Activated CD8-positive, alpha-beta memory T cell treated with anti-CD3 and anti-CD28 coated beads for 24 hours (primary cell): ENCODE measurements at regions not wholly inside any gene's neighbourhood (a gene's known extent, or its start where the extent isn't known, plus 50 kb on each side); places are given as distances from the start of the nearest gene placed in this dataset.
"Not testable (repeated sequence)": the region's sequence is repeated elsewhere in the genome, so short reads cannot be mapped to it uniquely, and the experiment has no call there.

ENCODE experiments used
- DNase-seq: peaks from one replicate; pipeline ENCODE4 v3.0.0-alpha.2; 2020

DNA sequence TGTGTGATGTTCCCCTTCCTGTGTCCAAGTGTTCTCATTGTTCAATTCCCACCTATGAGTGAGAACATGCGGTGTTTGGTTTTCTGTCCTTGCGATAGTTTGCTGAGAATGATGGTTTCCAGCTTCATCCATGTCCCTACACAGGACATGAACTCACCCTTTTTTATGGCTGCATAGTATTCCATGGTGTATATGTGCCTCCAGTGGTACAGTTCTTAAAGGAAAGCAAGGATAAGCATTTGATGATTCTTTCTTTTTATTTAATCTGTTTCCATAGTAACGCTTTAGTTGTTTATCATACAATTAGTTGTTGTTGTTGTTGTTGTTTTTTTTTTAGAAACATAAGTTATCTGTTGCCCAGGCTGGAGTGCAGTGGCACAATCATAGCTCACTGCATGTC lies 133.1 kb downstream of the TSEN15 start:
- not testable (repeated sequence) for DNase-seq

DNA sequence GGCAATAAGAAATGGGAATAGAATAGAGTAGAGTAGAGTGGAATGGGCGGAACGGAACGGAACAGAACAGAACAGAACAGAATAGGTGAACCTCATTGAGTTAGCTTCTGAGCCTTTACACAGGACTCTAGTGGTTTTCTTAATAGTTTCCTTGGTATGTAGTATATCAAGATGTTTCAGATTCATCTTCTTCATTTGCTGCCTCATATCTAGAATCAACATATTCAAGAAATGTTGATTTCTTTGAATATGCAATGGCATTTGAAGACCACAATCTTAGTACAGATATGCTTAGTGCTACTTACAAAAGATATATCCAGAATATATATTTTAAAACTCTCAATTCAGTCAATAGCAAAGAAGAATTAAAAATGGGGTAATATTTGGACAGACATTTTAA lies 133.8 kb downstream of the TSEN15 start:
- no peak for DNase-seq

DNA sequence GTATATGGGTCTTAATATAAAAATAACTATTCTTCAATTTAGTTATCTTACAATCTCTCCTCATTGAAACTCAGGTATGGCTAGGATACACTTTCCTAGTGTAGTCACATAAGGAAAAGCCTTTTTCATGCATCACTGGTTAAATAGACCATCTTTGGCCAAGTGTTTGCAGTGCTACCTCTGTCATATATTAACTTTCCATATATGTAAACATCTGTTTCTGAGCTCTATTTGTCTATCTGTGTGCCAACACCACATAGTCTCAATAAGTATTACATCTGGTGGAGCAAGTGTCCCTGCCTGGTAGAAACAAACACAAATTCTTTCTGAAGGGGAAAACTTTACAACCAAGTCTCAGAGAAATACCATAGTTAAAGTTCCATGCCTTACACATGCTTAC lies 134.6 kb downstream of the TSEN15 start:
- DNase-seq, result no peak

DNA sequence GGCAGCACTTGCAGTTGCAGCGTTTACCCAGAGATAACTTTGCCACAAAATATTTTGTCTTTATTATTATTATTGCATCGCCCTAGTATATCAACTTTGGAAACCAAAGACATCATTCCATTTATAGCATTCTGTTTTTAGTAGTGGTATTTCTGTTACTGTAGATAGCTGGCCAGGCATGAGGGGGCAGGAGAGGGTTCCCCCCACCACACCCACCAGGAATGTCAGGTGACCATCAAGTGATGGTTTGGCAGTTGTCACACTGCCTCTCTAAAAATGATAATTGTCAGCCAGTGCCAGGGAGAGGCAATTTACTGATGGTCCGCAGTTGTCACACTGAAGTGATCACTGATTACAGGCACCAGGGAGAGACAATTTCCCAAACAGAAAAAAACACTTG lies 135.6 kb downstream of the TSEN15 start:
- no peak for DNase-seq

DNA sequence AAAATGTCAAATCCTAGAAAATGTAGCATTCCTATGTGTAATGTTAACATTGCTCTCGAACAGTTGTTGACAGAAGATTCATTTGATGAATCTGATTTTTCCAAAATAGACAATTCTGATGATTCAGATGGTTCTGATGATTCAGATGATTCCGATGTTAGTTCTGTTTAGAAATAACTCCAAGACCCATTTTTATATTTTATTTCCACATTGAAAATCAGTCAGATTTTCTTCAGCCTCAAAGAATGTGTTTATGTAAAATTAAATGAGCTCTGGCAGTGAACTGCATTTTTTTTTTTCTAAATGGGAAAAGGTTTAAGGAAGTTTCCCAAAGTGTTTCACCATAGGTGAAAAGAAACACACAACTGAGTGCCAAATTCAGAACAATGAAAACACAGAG lies 136.5 kb downstream of the TSEN15 start:
- no peak for DNase-seq

DNA sequence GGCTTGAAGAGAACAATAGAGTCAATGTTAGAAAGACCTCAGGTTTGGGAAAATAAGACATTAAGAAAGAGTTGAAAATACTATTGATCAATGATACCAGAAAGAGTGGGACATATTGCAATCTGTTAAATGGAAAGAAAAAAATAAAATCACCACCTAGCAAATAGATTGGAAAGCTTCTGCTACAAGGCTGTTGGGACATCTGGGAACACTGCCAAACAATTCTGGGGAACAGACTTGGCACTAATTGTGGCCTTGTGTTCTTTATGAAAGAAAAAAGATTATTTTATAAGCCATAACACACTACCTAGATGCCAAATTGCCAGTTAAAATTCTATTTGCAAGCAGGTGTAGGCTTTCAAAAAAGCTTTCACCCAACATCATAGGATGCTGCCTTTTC lies 137.8 kb downstream of the TSEN15 start:
- DNase-seq, result no peak

DNA sequence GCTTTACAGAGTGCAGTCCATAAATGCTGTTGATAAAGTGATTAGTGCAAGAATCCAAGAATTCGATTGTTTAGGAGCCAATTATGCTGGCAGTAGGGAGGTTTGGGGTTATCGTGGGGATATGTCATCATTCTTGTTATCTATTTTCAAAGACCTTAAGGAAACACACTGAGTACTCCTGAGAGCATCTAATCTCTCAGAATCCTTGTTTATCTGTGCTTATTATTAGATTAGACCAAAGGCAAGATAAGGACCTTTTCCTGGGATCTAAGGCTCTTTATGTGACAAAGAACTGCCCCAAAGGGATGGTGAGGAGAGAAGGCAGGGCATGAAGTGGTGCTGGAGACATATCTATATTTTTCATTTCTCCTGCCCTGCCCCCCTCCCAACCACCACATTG lies 139.1 kb downstream of the TSEN15 start:
- no peak for DNase-seq

DNA sequence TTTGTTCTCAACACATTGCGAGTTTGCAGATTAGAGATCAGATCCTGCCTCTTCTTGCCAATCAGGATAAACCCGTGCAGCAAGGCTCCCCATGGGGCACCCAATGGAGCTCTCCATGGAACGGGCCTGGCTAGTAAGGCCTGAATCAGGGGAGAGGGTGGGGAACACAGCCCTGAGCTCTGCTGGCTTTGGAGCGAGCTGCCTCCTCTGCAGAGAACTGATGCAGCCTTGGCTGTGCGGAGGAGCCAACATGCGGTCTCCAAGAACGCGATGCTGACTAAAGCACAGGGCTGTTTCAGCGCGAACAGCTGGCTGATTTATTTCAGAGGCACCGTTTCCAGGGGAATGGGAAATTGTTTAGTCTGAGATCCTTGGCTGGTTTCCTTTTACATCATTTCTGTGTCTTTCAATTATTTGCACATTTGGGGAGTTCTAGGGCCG lies 139.7 kb downstream of the TSEN15 start:
- DNase-seq, result no peak

DNA sequence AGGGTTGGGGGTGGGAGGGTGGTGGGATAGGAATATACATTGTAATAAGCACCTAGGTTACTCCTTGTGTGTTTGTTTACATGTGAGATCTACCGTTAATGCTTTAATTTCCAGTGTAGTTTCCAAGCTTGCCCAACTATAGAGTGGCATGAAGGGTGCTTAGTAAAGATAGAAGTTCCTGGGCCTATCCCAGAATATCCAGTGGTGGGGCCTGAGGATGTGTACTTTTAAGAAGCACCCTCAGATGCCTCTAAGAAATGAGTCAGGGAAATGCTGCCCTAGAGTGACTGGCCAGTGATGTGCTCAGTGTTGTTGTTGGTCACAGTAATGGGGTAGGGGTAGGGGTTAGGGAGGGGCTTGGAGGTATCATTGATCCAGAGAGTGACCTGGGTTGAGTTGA lies 141.3 kb downstream of the TSEN15 start:
- DNase-seq, result no peak

DNA sequence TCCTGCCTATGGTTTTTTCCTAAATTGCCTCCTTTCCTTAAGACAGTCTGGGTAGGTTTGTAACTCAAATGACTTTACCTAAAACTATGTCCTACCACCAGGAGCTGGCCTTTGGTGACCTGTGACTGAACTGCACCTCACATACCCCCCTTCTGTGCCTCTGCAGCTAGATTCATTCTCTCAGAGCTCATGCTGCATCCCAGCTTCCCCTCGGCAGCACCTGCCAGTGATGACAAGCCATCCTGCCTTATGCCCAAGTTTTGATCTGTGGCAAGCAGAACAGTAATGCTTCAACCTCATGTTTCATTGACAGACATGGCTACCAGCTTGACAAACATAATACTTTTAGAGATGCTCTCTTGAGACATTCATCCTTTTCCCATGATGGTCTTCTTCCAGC lies 141.9 kb downstream of the TSEN15 start:
- DNase-seq, result no peak

DNA sequence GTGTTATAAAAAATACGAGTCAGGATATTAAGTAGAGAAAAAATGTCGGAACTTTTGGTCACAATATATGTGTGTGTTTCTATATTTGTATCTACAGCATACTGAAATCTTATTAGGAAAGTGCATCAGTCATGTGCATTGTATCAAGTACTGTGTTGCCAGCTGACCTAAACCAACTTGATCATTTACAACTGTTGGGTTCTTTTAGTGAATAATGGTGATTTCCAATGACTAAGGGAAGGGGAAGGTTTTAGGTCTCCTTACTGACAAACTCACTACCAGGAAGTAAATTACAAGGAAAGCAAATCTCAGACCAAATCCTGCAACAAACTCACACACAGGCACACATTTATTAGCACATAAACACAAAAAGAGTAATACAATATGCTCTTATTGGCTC lies 142.7 kb downstream of the TSEN15 start:
- DNase-seq, result no peak

DNA sequence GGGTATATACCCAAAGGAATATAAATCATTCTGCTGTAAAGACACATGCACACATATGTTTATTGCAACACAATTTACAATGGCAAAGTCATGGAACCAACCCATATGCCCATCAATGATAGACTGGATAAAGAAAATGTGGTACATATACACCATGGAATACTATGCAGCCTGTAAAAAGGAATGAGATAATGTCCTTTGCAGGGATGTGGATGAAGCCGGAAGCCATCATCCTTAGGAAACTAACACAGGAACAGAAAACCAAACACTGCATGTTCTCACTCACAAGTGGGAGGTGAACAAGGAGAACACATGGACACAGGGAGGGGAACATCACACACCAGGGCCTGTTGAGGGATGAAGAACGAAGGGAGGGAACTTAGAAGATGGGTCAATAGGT lies 144.2 kb downstream of the TSEN15 start:
- DNase-seq, result not testable (repeated sequence)

DNA sequence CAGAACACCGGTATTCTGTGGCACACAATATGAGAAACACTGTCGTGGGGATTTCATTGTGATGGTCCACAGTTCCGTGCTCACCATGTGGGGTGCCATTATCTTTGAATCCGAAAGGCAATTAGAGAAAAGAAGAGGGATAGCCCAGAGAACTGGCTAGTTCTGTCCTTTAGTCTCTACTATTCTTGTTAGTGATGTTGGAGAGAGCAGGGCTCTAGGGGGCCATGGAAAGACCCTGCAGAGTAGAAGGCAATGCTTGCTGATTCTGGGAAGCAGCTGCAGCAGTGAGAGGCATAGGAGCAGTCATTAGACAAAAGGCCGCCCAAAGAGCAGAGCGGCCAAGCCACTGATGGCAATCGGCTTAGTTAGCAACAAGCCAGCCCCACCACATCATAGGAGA lies 146.3 kb downstream of the TSEN15 start:
- DNase-seq, result no peak

DNA sequence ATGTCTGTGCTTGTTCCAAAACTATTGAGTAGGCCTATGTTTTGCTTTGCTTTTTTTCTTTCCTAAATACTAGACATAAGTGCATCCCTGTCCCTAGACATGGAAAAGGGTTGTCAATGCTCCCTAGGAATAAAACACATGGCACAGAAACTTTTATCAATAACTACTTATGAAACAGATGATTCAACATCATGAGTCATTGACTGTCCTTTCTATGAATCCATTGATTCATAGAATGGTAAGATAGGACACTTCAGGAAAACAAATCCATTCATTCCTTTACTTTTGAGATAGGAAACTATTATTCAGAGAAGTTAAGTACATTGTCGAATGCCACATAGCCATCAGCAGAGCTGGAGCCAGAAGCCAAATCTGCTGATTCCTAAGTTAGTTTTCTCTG lies 147.5 kb downstream of the TSEN15 start:
- no peak for DNase-seq

DNA sequence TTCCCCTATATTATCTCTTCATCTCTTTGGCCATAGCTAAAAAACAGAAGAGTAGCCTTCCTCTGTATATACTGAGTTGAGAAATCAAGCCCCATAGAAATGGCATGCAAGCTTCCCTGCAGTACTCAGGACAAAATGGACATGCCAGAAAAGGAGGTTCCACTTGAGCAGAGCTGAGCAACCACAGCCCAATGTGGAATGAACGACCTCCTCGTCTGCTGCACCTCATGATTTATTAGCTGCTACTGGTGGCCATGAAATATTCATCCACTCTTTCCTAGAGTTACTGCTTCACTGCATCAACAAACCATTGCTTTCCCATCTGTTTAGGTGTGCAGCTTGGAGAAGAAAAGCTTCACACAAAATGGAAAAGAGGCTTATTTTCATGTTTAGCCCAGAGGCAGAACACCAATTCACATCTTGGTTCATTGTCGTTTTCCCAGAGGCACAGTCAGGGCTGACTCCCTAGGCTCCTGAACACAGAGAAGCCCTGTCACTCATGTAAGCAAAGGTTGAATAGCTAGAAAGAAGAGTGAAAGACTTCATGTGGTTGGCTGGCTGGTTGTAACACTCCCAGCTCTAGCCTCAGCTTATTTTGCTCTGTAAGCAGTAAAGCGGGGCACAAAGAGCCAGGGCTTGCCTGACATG lies 148.0 kb downstream of the TSEN15 start:
- DNase-seq, result no peak

DNA sequence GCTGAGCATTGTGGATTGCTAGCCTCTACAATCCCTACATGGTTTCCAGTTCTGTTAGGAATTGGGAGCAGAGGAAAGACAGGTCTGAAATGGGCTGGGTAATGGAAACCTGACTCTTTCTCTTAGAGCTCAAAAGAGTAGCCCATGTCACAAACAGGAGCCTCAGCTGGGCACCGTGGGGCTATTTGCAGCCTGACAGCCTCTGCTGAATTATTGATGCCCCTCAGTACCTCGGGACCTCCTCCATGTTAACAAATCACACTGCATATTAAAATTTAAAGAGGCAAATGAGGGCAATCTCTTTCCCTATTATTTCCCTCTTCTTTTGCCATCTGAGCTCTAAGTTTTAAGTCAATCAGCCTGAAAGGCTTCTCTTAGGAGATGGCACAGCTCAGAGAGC lies 157.1 kb downstream of the TSEN15 start:
- DNase-seq, result no peak

DNA sequence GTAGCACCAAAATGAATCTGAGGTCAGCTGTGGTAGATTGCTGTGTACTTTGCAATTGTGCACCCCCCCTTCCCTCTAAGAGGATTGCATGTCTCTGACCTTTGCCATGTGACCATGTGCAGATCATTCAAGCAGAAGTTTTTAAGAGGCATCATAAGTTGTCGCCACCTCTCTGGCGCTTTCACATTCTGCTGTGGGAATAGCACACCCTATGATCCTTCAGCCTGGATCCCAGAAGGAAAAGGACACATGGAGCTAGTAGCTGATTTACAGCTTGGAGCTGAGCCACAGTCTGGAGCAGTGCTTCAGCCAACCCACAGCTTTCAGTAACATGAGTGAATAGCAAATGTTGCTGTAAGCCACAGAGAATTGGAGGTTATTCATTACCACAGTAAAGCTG lies 158.5 kb downstream of the TSEN15 start:
- DNase-seq, result no peak

DNA sequence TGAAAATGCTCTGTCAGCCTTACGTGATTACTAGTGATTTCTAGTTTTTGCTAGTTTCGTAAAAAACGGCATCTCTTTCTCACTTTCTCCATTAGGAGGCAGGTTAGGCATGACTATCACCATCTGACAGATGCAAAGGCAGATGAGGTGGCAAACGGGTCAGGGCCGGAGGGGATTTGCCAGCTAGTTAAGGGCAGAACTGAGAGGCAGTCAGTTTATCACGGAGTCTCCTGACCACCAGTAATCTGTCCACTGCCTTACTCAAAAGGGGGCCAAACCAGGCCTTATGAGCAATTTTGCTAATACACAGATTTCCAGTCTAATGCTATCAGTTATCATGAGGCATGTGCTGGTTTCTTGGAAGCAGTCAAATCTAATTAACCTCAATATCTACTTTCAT lies 159.3 kb downstream of the TSEN15 start:
- DNase-seq, result no peak

DNA sequence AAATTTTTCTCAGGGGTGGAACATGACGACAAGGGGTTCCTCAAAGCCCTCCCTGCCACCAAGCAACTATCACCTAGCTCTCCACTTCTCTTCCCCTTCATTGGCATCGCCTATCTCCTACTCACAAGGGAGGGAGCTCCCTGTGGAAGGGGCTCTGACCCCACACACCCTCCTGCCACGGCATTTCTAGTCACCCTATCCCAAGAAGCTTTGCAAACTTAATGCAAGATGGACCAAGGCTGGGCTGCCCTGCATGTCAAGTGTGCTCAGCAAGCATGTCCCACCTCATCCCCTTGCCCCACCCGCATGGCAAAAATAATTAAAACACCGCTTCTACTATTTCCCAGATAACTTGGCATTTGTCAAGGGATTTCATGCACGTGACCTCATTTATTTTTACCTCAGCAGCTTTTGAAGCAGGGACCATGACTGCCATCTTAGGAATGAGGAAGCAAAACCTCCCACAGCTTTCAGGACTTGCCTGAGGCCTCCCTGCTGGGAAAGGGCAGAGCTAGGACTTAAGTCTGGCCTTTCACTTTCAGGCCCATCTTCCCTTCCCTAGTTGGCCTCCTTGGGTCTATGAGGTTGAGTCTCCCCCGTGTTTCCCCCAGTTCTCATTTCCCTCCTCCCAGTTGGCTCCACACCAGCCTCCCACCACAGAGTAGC lies 161.3 kb downstream of the TSEN15 start:
- no peak for DNase-seq

DNA sequence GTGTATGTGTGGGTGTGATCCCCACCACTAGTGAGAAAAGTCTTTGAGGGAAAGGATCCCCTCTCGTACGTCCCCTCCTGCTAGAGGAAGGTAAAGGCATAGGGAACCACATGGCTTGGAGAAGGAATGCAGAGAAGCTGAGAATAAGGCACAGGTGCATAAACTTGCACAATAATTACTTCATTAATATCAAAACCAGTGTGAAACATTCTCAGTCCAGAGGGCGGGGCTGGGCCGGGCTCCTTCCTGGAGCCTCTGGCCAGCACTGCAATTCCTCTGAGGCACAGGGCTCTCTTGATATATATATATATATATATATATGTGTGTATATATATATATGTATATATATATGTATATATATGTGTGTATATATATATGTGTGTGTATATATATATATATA lies 162.6 kb downstream of the TSEN15 start:
- no peak for DNase-seq

DNA sequence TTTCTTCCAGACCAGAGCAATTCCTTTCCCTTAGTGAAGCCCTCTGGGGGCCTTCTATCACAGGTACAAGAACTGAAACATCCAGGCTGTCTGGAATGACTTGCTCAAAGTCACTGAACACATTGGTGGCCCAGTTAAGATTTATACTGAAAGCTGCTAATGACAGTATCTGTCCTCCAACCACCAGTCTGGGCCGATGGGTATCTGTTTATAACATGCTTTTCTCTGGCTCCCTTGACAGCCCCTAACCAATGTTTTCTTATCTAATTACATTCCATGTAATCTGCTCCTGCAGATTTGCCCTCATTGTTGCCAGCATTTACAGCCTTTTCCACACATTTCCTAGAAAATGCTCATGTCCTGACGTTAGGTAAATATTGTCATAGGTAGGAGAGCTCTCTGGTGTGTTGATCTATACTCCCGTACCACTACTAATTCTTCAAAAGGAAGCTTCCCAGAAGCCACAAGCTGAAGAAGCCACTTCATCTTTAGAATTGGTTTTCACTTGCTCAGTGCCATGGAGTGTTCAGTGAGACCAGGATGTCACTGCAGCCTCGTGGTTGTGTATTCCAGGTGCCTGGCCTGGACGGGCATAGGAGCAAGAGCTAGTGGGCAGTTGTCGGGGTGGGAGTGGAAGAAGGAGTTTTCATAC lies 163.9 kb downstream of the TSEN15 start:
- no peak for DNase-seq

DNA sequence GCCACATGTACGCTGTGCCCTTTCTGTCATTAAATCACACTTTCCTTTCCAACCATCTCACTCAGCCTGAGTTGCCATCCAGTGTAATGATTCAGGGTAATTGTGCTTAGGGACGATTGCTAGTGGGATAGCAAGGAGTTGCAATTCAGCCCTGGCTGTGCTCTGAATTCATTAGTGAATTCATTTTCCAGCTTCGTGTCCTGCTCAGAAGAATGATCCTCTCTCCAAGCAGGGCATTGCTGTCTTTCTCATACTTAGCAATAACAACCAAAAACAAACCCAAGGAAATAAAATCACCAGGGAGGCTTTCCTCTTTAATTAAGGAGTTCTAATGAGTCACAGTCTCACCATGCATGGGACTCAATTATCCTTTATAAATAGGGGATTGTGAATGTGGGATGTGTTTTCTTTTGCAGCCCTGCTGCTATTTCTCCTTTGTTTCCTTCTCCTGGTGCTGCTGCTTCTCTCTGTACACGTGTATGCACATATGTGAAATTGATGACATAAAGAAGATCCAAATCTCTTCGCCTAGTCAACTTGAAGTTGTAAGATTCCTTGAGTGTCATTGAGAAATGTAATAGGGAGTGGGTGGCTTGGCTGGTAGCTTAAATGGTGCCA lies 167.0 kb downstream of the TSEN15 start:
- no peak for DNase-seq

DNA sequence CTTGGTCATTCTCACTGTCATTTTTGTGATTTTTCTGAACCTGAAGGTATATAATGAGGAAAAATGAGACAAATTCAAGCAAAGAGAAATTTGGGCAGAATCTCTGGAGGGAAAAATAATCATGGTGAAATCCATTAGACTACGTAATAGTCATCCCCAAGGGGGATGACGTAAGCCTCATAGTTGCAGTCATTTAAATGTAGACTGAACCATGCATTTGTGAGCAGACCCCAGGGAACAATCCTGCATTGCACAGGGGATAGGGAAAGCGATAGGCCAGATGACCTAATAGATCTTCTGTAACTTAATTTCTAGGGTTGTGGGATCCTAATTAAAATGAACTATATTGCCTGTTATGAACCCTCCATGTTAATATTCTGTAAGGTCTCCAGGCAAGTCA lies 167.4 kb upstream of the C1orf21 start:
- no peak for DNase-seq

DNA sequence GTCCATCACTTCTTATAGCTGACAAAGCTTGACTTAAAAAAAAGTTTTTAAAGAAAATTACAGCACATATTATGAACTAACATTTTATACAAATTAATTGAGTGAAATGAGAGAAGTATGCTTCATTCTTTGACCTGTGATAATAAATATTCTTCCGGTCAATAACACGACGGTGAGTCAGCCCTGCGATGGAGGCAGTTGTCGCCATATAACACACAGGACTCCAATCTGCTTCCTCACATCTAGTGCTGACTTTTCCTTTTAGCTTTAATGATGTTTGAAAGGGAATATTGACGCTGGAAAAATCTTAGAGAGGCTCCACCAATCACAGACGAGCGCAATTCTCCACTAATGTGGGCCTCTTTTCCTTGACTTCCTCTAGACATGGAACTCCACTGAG lies 166.9 kb upstream of the C1orf21 start:
- no peak for DNase-seq
